HL-60 (cell line): ENCODE measurements at regions not wholly inside any gene's neighbourhood (a gene's known extent, or its start where the extent isn't known, plus 50 kb on each side); places are given as distances from the start of the nearest gene placed in this dataset.

Experiments
- POLR2AphosphoS5 ChIP-seq: IDR thresholded peaks from 2 replicates; pipeline ENCODE4 v1.6.1; 2012; ENCODE audit warnings: low read depth
- REST ChIP-seq: IDR thresholded peaks from 2 replicates; pipeline ENCODE4 v1.6.1; 2012; ENCODE audit warnings: low read depth; ENCODE audit not compliant: insufficient replicate concordance
- SPI1 ChIP-seq: IDR thresholded peaks from 2 replicates; pipeline ENCODE4 v1.6.1; 2012; ENCODE audit warnings: low read depth, mild to moderate bottlenecking, borderline replicate concordance
- TF ChIP-seq, protein P1 (sequence below): IDR thresholded peaks from one replicate; pipeline ENCODE4 v1.5.1; 2011; ENCODE audit warnings: low read length, control low read depth, inconsistent platforms; ENCODE audit not compliant: insufficient read depth

DNA sequence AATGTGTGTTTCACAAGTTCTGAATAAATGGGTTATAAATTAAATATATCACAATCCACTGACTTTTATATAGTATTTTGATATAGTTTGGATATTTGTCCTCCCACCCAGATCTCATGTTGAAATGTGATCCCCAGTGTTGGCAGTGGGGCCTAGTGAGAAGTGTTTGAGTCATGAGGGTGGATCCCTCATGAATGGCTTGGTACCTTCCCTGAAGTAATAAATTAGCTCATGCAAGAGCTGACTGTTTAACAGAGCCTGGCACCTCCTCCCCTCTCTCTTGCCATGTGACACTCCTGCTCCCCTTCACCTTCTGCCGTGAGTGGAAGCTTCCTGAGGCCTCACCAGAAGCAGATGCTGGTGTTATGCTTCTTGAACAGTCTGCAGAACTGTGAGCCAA, 127.9 kb upstream of the PALM2AKAP2 start:
- TF ChIP-seq, protein P1, sequence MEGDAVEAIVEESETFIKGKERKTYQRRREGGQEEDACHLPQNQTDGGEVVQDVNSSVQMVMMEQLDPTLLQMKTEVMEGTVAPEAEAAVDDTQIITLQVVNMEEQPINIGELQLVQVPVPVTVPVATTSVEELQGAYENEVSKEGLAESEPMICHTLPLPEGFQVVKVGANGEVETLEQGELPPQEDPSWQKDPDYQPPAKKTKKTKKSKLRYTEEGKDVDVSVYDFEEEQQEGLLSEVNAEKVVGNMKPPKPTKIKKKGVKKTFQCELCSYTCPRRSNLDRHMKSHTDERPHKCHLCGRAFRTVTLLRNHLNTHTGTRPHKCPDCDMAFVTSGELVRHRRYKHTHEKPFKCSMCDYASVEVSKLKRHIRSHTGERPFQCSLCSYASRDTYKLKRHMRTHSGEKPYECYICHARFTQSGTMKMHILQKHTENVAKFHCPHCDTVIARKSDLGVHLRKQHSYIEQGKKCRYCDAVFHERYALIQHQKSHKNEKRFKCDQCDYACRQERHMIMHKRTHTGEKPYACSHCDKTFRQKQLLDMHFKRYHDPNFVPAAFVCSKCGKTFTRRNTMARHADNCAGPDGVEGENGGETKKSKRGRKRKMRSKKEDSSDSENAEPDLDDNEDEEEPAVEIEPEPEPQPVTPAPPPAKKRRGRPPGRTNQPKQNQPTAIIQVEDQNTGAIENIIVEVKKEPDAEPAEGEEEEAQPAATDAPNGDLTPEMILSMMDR = no peak
- TF ChIP-seq REST = no peak
- TF ChIP-seq POLR2AphosphoS5 = no peak
- no peak for TF ChIP-seq SPI1
